ENCODE measurements at regions not wholly inside any gene's neighbourhood (a gene's known extent, or its start where the extent isn't known, plus 50 kb on each side); places are given as distances from the start of the nearest gene placed in this dataset.

DNA sequence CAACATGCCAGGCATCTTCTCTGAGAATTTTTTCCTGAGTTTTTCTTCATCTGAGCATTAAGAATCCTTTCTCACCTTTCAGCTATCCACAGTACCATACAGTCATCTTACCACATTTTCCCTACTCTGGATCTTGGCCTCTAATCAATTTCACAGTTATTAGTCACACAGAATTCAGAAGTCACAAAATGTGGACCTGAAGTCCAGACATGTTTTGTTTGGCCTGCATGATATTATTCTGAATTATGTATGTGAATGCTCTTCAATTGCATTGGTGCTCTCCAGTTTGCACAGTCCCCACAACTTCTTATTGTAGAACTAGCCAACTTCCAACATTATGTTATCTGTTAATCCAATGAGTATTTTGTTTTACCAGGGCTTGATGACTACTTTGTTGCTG is 102.3 kb upstream of the GRIA3 start:
- Histone ChIP-seq H3K4me3 (ENCODE audit: low read length) (no peak overlapping the region), H3K4me2 (ENCODE audit: low read length) (no peak overlapping the region)

DNA sequence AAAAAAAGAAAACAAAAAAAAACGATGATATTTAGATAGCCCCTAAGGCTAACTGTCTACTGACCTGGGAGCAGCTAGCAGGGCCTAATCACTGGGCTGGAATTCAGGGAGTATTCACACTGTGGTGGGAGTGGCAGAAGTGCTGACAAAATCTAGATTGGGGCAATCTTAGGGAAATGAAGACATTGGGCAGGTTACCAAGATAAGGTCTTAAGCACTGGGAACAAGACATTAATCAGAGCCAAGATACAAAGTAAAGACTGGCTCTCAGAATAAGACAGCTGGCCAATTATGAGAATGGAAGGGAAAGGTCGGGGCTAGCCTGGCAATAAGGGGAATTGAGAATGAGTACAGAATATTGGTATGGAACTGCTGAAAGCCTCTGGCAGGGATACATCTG is 100.2 kb upstream of the GRIA3 start:
- H3K4me3 ChIP-seq (ENCODE audit: low read length) = no peak overlapping the region

More for the DNA sequence above, 102.3 kb upstream of the GRIA3 start:
- Histone ChIP-seq H4K20me1 (ENCODE audit: insufficient read depth, low read length) (no peaks in the 10 kb centered on the region), H2AFZ (ENCODE audit: low read depth, low read length) (no peak overlapping the region), H3K4me1 (ENCODE audit: low read length) (no peaks in the 10 kb centered on the region), H3K27ac (ENCODE audit: low read length) (no peak overlapping the region), H3K79me2 (ENCODE audit: low read length) (no peaks in the 10 kb centered on the region), H3K36me3 (replicated peaks; ENCODE audit: low read depth, low read length) (no peaks in the 10 kb centered on the region), H3K27me3 (ENCODE audit: low read depth, low read length) (no peaks in the 10 kb centered on the region), H3K9ac (ENCODE audit: low read length) (no peak overlapping the region), H3K9me3 (ENCODE audit: insufficient read depth, low read length) (no peaks in the 10 kb centered on the region)
- TF ChIP-seq, protein P1, sequence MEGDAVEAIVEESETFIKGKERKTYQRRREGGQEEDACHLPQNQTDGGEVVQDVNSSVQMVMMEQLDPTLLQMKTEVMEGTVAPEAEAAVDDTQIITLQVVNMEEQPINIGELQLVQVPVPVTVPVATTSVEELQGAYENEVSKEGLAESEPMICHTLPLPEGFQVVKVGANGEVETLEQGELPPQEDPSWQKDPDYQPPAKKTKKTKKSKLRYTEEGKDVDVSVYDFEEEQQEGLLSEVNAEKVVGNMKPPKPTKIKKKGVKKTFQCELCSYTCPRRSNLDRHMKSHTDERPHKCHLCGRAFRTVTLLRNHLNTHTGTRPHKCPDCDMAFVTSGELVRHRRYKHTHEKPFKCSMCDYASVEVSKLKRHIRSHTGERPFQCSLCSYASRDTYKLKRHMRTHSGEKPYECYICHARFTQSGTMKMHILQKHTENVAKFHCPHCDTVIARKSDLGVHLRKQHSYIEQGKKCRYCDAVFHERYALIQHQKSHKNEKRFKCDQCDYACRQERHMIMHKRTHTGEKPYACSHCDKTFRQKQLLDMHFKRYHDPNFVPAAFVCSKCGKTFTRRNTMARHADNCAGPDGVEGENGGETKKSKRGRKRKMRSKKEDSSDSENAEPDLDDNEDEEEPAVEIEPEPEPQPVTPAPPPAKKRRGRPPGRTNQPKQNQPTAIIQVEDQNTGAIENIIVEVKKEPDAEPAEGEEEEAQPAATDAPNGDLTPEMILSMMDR (IDR thresholded peaks at IDR 0.05; ENCODE audit: low read depth, low read length) = no peak
- no peak for TF ChIP-seq EZH2phosphoT487 (IDR thresholded peaks at IDR 0.05; ENCODE audit: low read depth)

GRCh38 chrX:123084797-123085196 is 99.3 kb upstream of the GRIA3 start:
- H3K9me3 ChIP-seq (ENCODE audit: insufficient read depth, low read length) = 0 out of 2 replicates have a peak, but pooled peaks cover 3% of the 10 kb centered on the region
- H4K20me1 ChIP-seq (ENCODE audit: insufficient read depth, low read length) = no peaks in the 10 kb centered on the region
- no peaks in the 10 kb centered on the region for H3K36me3 ChIP-seq (replicated peaks; ENCODE audit: low read depth, low read length)
- no peak overlapping the region for H3K9ac ChIP-seq (ENCODE audit: low read length)
- H3K4me1 ChIP-seq (ENCODE audit: low read length) = peaks cover 9% of the 10 kb centered on the region
- no peak overlapping the region for H3K4me3 ChIP-seq (ENCODE audit: low read length)
- TF ChIP-seq, protein P1 (IDR thresholded peaks at IDR 0.05; ENCODE audit: low read depth, low read length) = no peak
- TF ChIP-seq EZH2phosphoT487 (IDR thresholded peaks at IDR 0.05; ENCODE audit: low read depth) = no peak
- H3K4me2 ChIP-seq (ENCODE audit: low read length) = no peak overlapping the region
- no peaks in the 10 kb centered on the region for H3K27me3 ChIP-seq (ENCODE audit: low read depth, low read length)
- H2AFZ ChIP-seq (ENCODE audit: low read depth, low read length) = no peak overlapping the region
- H3K27ac ChIP-seq (ENCODE audit: low read length) = no peak overlapping the region
- H3K79me2 ChIP-seq (ENCODE audit: low read length) = no peaks in the 10 kb centered on the region

More for the DNA sequence above, 100.2 kb upstream of the GRIA3 start:
- Histone ChIP-seq H3K79me2 (ENCODE audit: low read length) (no peaks in the 10 kb centered on the region), H4K20me1 (ENCODE audit: insufficient read depth, low read length) (no peaks in the 10 kb centered on the region), H3K36me3 (replicated peaks; ENCODE audit: low read depth, low read length) (no peaks in the 10 kb centered on the region), H3K27ac (ENCODE audit: low read length) (no peak overlapping the region), H2AFZ (ENCODE audit: low read depth, low read length) (no peak overlapping the region), H3K4me2 (ENCODE audit: low read length) (no peak overlapping the region), H3K9me3 (ENCODE audit: insufficient read depth, low read length) (no peaks in the 10 kb centered on the region), H3K9ac (ENCODE audit: low read length) (no peak overlapping the region), H3K4me1 (ENCODE audit: low read length) (peaks cover 5% of the 10 kb centered on the region; the same call in 1 of the 2 replicates), H3K27me3 (ENCODE audit: low read depth, low read length) (no peaks in the 10 kb centered on the region)
- TF ChIP-seq, protein P1 (IDR thresholded peaks at IDR 0.05; ENCODE audit: low read depth, low read length) = no peak
- no peak for TF ChIP-seq EZH2phosphoT487 (IDR thresholded peaks at IDR 0.05; ENCODE audit: low read depth)

- Histone ChIP-seq H2AFZ (ENCODE audit: low read depth, low read length) (no peak overlapping the region), H4K20me1 (ENCODE audit: insufficient read depth, low read length) (no peaks in the 10 kb centered on the region), H3K4me1 (ENCODE audit: low read length) (peaks cover 11% of the 10 kb centered on the region), H3K79me2 (ENCODE audit: low read length) (no peaks in the 10 kb centered on the region), H3K36me3 (replicated peaks; ENCODE audit: low read depth, low read length) (no peaks in the 10 kb centered on the region), H3K4me2 (ENCODE audit: low read length) (no peak overlapping the region), H3K9me3 (ENCODE audit: insufficient read depth, low read length) (0 out of 2 replicates have a peak, but pooled peaks cover 3% of the 10 kb centered on the region), H3K9ac (ENCODE audit: low read length) (no peak overlapping the region), H3K27me3 (ENCODE audit: low read depth, low read length) (no peaks in the 10 kb centered on the region), H3K27ac (ENCODE audit: low read length) (no peak overlapping the region), H3K4me3 (ENCODE audit: low read length) (no peak overlapping the region)
- TF ChIP-seq, protein P1 (IDR thresholded peaks at IDR 0.05; ENCODE audit: low read depth, low read length) = no peak
- TF ChIP-seq EZH2phosphoT487 (IDR thresholded peaks at IDR 0.05; ENCODE audit: low read depth) = no peak
Measured at GRCh38 chrX:123085311-123085940, 98.7 kb upstream of the GRIA3 start.
